DOHH2 (cell line): ENCODE measurements at regions not wholly inside any gene's neighbourhood (a gene's known extent, or its start where the extent isn't known, plus 50 kb on each side); places are given as distances from the start of the nearest gene placed in this dataset.
"Not testable (repeated sequence)": the region's sequence is repeated elsewhere in the genome, so short reads cannot be mapped to it uniquely, and the experiment has no call there.

Source experiments
- H3F3A ChIP-seq: fragments of 200-600 bp; sonication (generic), shearing (Covaris generic); 2 replicates; pipeline ENCODE4 v1.6.0; 2016; ENCODE audit warnings: antibody characterized with exemption, mild to moderate bottlenecking; ENCODE audit not compliant: control insufficient read depth, insufficient read depth
- H3K27ac ChIP-seq: fragments of 200-600 bp; sonication (generic); 2 replicates; pipeline ENCODE4 v1.5.1; 2014; ENCODE audit warnings: low read depth, mild to moderate bottlenecking, low read length, moderate library complexity
- H3K27me3 ChIP-seq: fragments of 200-600 bp; sonication (generic); 2 replicates; pipeline ENCODE4 v1.6.1; 2014; ENCODE audit warnings: mild to moderate bottlenecking, low read length, mixed read lengths; ENCODE audit not compliant: control insufficient read depth
- H3K36me3 ChIP-seq: fragments of 200-600 bp; sonication (generic); 2 replicates; pipeline ENCODE4 v1.6.1; 2014; ENCODE audit warnings: mild to moderate bottlenecking, low read length, moderate library complexity, mixed read lengths; ENCODE audit not compliant: control insufficient read depth
- H3K4me1 ChIP-seq: fragments of 200-600 bp; sonication (generic); 2 replicates; pipeline ENCODE4 v1.6.1; 2014; ENCODE audit warnings: mild to moderate bottlenecking, low read length, mixed read lengths; ENCODE audit not compliant: control insufficient read depth
- H3K4me2 ChIP-seq: fragments of 200-600 bp; sonication (generic); 2 replicates; pipeline ENCODE4 v1.6.0; 2014; ENCODE audit warnings: mild to moderate bottlenecking, low read length, moderate library complexity
- H3K4me3 ChIP-seq: fragments of 200-600 bp; sonication (generic); 2 replicates; pipeline ENCODE4 v1.5.1; 2014; ENCODE audit warnings: mild to moderate bottlenecking, low read length, mixed read lengths
- H3K79me2 ChIP-seq: fragments of 200-600 bp; sonication (generic); 2 replicates; pipeline ENCODE4 v1.6.1; 2014; ENCODE audit warnings: mild to moderate bottlenecking, low read length, mixed read lengths; ENCODE audit not compliant: control insufficient read depth
- H3K9me2 ChIP-seq: fragments of 200-600 bp; sonication (generic); replicated peaks from 2 replicates; pipeline ENCODE4 v1.6.1; 2014; ENCODE audit warnings: mild to moderate bottlenecking, low read length, mixed read lengths; ENCODE audit not compliant: control insufficient read depth
- H3K9me3 ChIP-seq: fragments of 200-600 bp; sonication (generic); 2 replicates; pipeline ENCODE4 v1.6.1; 2014; ENCODE audit warnings: antibody characterized with exemption, low read length, mixed read lengths; ENCODE audit not compliant: control insufficient read depth, insufficient read depth
- H4K20me1 ChIP-seq: fragments of 200-600 bp; sonication (generic); 2 replicates; pipeline ENCODE4 v1.6.0; 2014; ENCODE audit warnings: low read depth, mild to moderate bottlenecking, antibody characterized with exemption, low read length, moderate library complexity; ENCODE audit not compliant: control insufficient read depth, insufficient read depth
- CTCF ChIP-seq: fragments of 200-600 bp; sonication (generic); IDR thresholded peaks from one replicate; pipeline ENCODE4 v1.5.1; 2014; ENCODE audit warnings: antibody characterized with exemption, mild to moderate bottlenecking, low read depth, low read length; ENCODE audit not compliant: poor library complexity, severe bottlenecking
- EZH2phosphoT487 ChIP-seq: fragments of 200-600 bp; sonication (generic); IDR thresholded peaks from 2 replicates; pipeline ENCODE4 v1.6.1; 2017; ENCODE audit warnings: borderline replicate concordance, mild to moderate bottlenecking, antibody characterized with exemption, low read length, moderate library complexity, mixed read lengths

DNA sequence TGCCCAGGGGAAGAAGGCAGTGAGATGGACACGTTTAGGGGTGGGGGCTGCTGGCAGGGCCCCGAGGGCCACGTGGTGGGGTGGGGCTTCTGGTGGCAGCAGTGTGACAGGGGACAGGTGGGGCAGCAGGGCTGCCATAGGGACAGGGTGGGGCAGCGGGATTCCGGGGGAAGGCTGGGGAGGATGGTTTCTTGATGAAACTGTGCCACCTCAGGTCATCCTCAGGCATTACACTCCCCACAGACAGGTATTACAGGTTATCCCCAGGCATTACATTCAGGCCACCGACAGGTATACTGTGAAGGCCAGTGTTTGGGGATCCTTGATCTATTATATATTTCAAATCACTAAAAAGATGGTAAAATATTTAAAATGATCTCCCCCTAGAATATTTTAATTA lies 432.1 kb upstream of the TSPY4 start:
- Histone ChIP-seq H3K27me3 (no peaks in the 10 kb centered on the region), H3K4me2 (no peak overlapping the region), H3K4me3 (no peak overlapping the region)

GRCh38 chrY:8922576-8922975 lies 414.7 kb upstream of the TSPY4 start:
- H3F3A ChIP-seq, H3K27me3 ChIP-seq, H4K20me1 ChIP-seq, H3K36me3 ChIP-seq, H3K9me2 ChIP-seq, H3K4me3 ChIP-seq, H3K9me3 ChIP-seq, H3K79me2 ChIP-seq, H3K4me1 ChIP-seq, H3K27ac ChIP-seq, H3K4me2 ChIP-seq: not testable (repeated sequence)

More for the DNA sequence above, 432.1 kb upstream of the TSPY4 start:
- H3K4me1 ChIP-seq: no peaks in the 10 kb centered on the region
- H3K79me2 ChIP-seq: no peaks in the 10 kb centered on the region
- H3K9me2 ChIP-seq: no peaks in the 10 kb centered on the region
- no peaks in the 10 kb centered on the region for H4K20me1 ChIP-seq
- no peaks in the 10 kb centered on the region for H3K9me3 ChIP-seq
- TF ChIP-seq EZH2phosphoT487: no peak
- TF ChIP-seq CTCF: no peak
- no peak overlapping the region for H3K27ac ChIP-seq
- H3K36me3 ChIP-seq: no peaks in the 10 kb centered on the region
- H3F3A ChIP-seq: no peaks in the 10 kb centered on the region
